AG09319 (cell line): ENCODE measurements at regions not wholly inside any gene's neighbourhood (a gene's known extent, or its start where the extent isn't known, plus 50 kb on each side); places are given as distances from the start of the nearest gene placed in this dataset.

Experiments used
- DNase-seq: peaks from one replicate; pipeline ENCODE4 v3.0.0-alpha.2; 2010; ENCODE audit warnings: low read depth; ENCODE audit errors: extremely low read depth
- CTCF ChIP-seq: IDR thresholded peaks from 2 replicates; pipeline ENCODE4 v1.5.1; 2011; ENCODE audit warnings: low read depth, mild to moderate bottlenecking, inconsistent platforms, low read length, moderate library complexity

DNA sequence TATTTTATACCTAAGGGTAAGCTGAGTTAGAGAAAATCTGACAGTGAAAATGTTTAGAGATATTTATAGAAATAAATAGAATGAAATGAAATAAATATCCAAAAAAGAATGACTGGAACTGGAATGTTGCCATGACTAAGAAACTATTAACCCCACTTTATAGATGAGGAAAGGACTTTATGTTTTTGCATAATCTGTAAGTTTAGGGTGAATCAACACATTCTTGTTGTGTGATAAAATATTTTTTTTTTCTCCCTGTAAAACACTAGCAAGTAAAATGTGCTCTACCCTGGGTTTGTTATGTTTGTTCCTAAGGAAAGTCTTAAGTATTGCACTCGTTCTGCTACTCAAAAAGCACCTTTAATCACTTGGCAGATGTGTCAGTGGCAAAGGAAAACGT, 83.8 kb upstream of the KL start:
- no peak for DNase-seq
- TF ChIP-seq CTCF = no peak

DNA sequence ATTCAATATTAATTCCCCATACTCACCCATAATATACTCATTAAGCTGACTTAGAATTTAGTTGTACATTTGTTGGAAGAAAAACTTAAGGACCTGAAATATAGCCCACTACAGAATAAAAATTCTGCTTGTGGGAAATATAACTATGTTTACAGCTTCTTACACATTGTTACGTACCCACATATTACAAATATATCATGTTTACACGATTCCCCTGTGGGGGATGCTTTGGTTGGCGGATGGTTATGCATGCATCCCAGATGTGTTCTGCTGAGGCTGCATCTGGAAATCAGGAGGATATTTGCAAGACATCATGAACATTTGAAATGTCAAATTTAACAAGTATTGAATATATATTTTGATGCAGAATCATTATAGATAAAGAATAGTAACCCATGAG, 79.5 kb upstream of the KL start:
- no peak for DNase-seq
- no peak for TF ChIP-seq CTCF

GRCh38 chr13:32938314-32938713, 77.9 kb upstream of the KL start:
- no peak for TF ChIP-seq CTCF
- DNase-seq = no peak

DNA sequence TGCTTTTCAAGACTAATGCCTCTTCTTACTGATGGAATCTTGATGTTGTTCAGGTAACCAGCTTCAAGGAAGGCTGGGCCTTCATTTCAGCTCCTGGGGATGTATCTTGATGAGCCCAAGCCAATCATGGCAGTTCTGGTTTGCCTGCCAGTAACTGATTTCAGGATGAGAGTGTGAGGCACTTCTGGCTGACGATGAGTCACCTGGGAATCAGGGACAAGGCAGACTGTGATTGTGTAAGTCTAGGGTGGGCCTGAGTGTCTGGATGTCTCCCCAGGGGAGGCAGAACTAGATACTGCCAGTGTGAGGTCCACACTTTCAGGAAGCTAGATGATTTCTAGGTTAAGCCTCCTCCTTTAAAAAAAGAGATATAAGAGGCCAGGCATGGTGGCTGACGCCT, 77.3 kb upstream of the KL start:
- DNase-seq = no peak
- no peak for TF ChIP-seq CTCF

DNA sequence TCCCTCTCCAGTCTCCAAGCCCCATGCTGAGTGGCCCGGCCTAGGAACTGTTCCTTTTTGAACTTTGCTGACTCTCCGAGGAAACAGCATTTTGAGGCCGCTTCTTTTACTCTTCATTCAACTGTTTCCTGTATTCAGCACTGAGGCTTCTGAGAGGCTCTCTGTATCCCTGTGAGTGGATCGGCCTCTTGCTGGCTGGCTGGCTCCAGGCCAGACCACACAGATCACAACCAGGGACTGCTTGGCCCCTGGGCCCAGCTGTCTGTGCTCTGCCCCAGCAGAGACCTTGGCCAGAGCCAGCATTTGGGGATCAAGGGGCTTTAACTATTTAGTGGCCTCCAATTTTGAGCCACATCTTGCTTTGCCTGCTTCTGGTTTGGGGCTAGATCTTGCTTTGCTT, 75.6 kb upstream of the KL start:
- no peak for TF ChIP-seq CTCF
- no peak for DNase-seq

DNA sequence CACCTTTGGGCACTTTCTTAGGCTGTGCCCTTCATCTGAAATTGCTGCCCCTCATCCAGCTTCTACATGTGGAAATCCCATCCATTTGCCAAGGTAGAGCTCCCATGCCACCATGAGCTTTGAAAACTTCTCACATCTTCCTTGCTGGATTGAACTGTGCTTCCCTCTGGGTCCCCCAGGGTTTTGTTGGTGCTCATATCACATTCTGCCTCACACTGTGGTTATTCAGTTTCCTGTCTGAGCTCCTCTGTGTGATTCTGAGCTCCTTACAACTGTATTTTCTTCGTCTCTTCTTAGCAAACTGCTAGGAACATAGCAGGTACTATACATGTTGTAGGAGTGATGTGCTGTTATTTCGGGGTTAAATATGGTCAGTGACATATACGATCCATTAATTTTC, 74.9 kb upstream of the KL start:
- no peak for DNase-seq
- no peak for TF ChIP-seq CTCF

DNA sequence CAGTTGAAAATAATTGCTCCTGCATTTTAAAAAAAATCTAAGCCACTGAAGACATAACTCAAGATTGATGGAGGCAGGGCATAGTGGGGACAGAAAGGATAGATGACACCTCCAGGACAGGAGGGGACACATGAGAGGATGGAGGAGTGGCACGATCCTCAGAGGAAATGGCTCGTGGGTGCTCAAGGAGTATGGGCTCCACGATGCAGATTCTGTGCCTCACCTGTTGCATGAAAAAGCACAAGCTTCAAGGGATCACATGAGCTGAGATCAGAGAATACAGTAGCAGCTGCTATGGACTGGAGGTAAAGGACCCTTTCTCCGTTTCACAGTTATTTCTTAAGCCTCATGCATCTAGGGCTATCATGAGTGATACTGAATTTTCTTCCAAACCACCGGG, 69.7 kb upstream of the KL start:
- DNase-seq = no peak
- no peak for TF ChIP-seq CTCF
